COR-L47 (cell line): ENCODE measurements at regions not wholly inside any gene's neighbourhood (a gene's known extent, or its start where the extent isn't known, plus 50 kb on each side); places are given as distances from the start of the nearest gene placed in this dataset.

Experiments used
- DNase-seq: peaks from one replicate; lab custom pipeline; 2025; lab: John Stamatoyannopoulos, UW

DNA sequence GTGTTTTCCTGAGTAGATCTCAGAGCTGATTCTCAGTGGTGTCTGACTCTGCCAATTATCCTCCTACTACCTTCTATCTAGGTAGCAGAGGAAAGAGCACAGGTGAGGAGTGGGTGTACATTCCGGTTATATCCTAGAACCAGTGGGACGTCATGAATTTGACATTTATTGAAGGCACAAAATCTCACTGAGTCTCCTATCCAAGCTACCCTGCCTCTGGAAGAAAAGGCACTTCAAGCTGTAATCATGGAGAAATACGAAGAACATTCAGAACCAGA is 952.2 kb downstream of the TUSC7 start:
- no peak for DNase-seq

- DNase-seq: peak; percentile 89
These were observed 955.7 kb downstream of the TUSC7 start for GRCh38 chr3:117665296-117665695.

DNA sequence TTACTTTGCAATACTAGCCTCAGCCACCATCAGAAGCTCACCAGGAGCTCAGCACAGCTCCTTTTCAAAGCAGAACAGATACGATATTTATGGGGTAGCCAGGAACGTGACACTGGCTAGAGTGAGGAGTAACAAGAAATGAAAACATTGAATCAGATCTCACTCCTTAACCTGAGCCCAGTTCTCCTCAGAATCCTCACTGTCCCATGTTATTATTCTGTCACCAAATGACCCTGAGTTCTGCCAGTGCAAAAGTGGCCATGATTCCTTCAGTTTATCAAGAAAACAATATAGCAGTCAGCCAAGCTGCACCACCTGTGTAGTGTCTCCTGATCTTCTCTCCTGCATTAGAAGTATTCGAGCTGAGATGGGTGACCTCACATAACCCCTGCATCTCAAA is 956.7 kb downstream of the TUSC7 start:
- no peak for DNase-seq

- DNase-seq: no peak
These were observed 957.2 kb downstream of the TUSC7 start for GRCh38 chr3:117666812-117667211.

DNA sequence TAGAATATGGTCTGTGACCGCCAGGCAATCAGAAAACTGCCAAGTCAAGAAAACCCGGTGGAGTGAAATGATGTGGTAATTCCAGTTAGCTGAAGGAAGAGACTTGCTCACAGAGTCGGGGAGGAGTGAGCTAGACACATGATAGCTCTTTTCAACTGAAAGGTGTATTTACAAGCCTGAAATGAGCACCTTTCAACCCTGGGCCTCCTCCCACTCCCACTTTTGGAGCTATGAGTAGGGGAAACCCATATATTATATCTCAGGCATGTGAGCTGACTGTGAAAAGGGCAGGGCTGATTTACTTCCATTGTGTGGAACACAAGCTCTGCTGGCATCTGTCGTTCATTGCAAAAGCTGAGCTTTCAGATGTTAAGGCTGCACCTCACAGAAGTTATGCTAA is 960.2 kb downstream of the TUSC7 start:
- no peak for DNase-seq

DNA sequence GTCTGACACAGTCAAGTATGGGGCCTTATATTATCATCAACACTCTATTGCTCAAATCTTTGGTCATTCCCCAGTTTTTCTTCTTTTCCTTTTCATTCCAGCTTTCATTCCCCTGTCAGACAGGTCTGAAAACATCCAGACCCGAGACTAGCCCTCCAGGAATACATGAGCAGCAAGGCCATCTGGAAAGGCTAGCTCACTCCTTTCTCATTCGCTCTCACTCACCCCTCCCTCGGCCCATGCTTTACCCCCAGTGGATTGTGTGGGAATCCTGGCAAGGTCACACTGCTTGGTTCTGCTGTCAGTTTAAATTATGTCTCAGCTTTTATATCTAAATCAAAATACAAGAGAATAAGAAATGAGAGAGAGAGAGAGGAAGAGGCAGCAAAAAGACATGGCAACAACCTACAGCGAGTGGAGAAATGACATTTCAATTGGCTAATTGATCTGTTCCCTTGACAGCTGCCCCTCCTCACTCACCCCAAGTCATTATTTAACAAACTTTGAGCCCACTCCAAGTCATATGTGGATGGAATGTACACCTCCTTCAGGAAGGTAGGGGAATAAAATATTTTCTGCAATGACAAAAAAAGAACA is 962.2 kb downstream of the TUSC7 start:
- no peak for DNase-seq

DNA sequence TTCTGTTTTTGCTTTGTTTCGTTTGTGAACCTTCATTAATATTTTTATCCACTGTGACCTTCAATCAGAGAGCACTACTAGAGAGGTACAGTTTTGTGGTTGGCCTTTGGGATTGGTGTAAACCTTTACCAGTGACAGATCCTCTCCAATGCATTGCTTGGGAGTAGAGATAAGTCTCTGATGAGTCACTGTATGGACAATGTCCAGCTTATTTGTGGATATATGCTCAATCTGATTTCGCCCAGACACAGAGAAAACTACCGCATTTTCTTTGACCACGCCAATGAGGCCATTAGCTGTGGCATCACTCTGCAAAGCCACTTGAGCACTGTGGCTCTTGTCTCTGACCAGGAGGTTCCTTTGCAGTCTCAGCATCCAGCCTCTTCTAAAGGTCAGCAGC is 964.7 kb downstream of the TUSC7 start:
- DNase-seq: no peak

DNA sequence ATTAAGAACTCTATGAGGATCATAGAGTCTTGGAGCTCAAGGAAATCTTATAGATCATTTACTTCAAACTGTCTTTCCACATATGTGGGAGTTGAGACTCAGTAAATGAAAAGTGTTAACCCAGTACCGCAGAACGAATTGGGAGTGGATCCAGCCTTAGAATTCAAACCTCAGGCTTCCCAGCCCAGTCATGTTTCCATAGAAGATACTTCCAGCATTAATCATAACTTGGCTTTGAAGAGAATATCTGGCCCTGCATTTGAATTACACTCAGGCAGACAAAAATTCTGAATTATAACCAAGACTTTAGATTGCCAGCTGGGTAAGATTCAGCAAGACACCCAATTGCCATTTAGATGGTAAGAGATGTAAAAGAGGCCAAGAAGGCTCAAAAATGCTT is 972.0 kb downstream of the TUSC7 start:
- no peak for DNase-seq

GRCh38 chr3:117687096-117687495 is 977.5 kb downstream of the TUSC7 start:
- DNase-seq: no peak

DNA sequence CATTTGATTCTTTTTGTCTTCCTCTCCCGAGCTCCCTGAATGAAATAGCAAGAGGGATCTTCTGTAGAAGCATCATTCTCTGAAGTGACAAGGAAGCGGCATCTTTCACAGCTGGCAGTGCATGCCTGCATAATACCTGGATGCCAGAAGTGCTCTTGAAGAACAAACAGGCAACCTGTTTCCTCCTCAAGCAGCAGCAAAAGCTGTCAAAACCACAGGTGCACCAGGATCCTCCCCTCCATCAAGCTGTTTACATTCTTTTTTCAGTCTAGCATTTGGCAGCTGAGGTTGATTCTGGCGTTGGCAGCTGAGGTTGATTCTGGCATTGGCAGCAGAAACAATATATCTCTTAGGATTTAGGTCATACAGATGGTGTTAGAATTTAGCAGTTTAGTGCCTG is 979.0 kb downstream of the TUSC7 start:
- peak; percentile 72 for DNase-seq

DNA sequence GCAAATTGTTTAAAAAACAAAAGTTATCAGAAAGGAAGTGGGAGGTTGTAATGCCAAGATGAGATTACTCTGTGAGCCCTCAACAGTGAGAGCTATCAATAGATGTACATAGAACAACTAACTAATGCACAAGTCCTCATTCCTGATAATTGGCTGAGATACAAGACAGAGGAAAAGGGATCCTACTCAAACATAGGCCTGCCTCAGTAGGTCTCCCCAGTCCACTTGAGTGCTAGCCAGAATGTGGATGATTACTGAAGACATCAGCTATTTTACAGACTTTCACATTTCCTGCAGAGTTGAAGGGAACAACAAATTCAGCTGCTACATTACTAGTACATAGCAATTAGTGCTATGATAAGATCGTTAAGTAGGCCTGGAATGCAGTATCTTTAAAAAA is 981.9 kb downstream of the TUSC7 start:
- DNase-seq: no peak

GRCh38 chr3:117692416-117692995 is 982.9 kb downstream of the TUSC7 start:
- DNase-seq: no peak

GRCh38 chr3:117695321-117695720 is 985.7 kb downstream of the TUSC7 start:
- no peak for DNase-seq

GRCh38 chr3:117695871-117696645 is 986.5 kb downstream of the TUSC7 start:
- DNase-seq: no peak

DNA sequence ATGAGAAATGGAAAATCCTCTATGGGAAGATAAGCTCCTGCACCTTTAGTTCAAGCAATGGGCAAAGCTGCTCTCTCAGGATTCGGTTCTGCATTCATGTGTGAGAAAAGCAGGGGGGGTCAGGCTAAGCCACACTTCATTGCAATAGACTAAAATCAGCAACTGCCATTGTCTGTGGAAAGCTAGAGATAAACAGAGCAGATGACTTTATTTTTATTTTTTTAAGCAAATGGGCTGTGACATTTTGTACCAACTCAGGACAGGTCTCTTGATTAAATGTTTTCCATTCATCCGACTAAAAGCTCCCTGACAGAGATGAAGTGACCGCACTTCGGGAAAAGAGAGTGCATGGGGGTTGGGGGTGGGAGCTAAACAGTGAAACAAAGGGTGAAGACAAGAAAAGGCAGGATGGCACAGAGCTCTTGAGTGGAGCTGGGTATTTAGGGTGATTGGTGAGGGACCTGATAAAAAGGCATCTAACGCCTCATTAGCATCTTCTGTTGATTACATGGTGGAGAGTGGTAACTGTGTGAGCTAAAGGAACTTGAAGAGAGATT is 987.4 kb downstream of the TUSC7 start:
- no peak for DNase-seq

GRCh38 chr3:117699058-117699457 is 989.5 kb downstream of the TUSC7 start:
- no peak for DNase-seq

DNA sequence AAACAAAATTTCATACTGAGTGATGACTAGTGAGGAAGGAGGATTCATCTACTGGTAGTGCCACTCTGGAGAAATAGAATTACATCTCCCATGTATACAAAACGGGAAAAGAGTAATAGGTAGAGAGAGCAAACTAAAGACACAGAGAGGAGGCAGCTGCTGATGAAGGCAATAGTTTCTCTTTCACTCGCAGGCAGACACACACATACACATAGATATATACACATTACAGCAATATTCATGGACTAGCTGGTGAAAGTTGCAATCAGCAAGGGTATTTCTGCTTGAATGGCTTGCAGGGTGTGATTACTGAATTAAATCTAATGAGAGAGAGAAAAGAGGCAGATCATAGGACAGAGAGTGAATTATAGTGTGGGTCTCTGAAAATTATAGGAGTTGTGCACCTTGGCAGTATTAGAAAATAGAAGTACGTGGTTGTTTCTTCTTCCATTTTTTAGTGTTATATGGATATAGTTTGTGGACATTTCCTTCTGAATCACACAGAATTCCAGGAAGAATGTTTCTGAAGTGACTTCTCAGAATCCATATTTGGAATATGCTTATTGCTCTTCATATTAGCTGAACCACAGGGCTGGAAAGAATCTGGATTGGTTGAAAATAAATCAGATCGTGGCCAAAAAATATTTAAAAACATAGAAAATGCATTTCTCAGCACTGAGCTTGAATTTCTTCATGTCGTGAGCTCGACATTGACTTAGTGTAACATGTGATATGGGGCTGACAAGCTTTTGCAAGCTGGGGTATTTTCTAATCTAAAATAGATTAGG is 991.2 kb downstream of the TUSC7 start:
- DNase-seq: peak; percentile 68

DNA sequence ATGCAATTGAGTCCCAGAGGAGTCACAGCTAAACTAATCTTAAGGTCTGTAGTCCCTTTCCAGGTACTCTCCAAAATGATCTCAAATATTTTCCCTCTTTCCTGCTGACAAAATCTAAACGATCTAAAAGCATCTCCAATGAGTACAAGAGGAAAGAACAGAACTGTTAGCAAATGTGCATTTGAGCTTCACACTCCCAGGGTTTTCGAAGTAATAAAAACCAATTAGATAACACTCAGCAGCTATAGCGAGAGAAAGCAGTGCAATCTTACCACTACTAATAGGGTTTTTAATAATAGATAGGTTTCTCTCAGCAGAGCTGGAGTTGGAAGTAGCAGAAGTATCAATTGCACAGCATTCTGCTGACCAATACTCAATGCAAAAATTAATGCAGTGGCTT is 995.4 kb downstream of the TUSC7 start:
- DNase-seq: no peak

- DNase-seq: no peak
These were observed 996.5 kb downstream of the TUSC7 start for GRCh38 chr3:117706037-117706436.

GRCh38 chr3:117706756-117707155 is 997.2 kb downstream of the TUSC7 start:
- no peak for DNase-seq

- DNase-seq: no peak
These were observed 999.0 kb downstream of the TUSC7 start for GRCh38 chr3:117708601-117709000.

DNA sequence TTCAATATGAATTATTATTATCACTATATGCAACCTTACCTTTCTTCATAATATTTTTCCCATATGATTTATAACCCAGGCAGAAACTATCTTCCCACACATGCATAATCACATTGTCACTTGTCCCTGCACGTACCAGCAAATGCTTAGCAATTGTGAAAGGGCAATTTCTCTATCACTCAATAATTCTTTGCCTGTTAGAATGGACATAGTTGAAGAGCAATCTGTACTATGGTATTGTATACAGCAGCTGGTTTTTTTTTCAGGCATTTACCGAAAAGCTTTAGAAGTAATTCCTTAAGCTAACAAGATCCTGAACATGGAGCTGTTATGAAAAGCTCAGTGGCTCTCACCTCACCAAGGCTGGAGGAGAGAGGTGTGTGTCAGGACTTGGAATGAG is 999.5 kb downstream of the TUSC7 start:
- no peak for DNase-seq

DNA sequence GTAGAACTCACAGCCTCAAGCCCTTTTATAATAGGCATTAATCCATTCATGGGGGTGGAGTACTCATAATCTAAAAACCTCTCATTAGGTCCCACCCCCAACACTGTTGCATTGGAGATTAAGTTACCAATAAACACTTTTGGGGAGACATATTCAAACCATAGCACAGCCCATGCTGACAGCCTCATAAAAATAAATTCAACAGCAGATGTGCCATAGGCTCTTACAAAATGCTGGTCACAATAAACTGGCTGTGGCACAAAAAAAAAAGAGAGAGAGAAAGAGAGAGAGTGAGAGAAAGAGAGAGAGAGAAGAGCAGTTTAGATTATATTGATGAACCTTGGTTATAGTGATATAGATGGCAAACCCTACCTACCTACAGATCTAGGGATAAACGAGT is 1000.9 kb downstream of the TUSC7 start:
- no peak for DNase-seq
